ENCODE measurements at regions not wholly inside any gene's neighbourhood (a gene's known extent, or its start where the extent isn't known, plus 50 kb on each side); places are given as distances from the start of the nearest gene placed in this dataset.

DNA sequence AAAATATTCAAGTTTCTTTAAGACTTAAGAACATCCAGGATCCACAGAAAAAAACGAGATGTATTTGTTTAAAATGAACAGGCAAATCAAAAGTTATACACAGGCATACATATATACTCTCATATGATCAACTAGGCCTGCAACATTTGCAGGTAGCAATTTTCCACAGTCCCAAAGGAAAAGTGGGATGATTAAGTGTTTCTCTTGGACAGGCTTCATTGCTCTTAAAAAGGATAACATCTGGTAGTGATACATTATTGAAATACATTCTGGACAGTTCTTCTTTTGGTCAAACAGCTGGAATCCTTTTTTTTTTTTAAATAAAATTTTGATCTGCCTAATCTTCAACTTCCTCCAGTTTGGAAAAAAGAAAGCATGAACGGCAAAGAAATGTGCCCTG is 114.8 kb upstream of the TDRD3 start:
- H3K4me3 ChIP-seq (ENCODE audit: low read depth, low read length), result no peak overlapping the region
- TF ChIP-seq CTCF (conservative IDR thresholded peaks at IDR 0.05; ENCODE audit: low read depth, low read length), result no peak
- no peak for DNase-seq (ENCODE audit: low read depth)

DNA sequence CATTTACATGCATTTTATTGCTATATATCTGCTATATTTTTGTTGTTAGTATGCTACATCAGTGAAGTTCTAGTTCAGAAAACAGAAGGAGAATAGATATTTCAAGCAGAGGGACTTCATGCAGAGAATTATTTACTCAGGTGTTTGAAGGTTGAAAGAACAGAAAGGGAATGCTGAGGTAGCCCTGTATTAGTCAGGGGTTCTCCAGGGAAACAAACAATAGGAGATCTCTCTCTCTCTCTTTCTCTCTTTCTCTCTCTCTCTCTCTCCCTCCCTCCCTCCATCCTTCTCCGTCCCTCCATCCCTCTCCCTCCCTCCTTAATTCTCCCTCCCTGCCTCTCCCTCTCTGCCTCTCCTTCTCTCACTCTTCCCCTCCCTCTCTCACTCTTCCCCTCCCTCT is 114.3 kb upstream of the TDRD3 start:
- no peak for TF ChIP-seq CTCF (conservative IDR thresholded peaks at IDR 0.05; ENCODE audit: low read depth, low read length)
- no peak overlapping the region for H3K4me3 ChIP-seq (ENCODE audit: low read depth, low read length)
- no peak for DNase-seq (ENCODE audit: low read depth)

GRCh38 chr13:60286707-60287106 is 110.3 kb upstream of the TDRD3 start:
- no peak for TF ChIP-seq CTCF (conservative IDR thresholded peaks at IDR 0.05; ENCODE audit: low read depth, low read length)
- H3K4me3 ChIP-seq (ENCODE audit: low read depth, low read length), result no peak overlapping the region
- DNase-seq (ENCODE audit: low read depth), result no peak

- no peak overlapping the region for H3K4me3 ChIP-seq (ENCODE audit: low read depth, low read length)
- no peak for TF ChIP-seq CTCF (conservative IDR thresholded peaks at IDR 0.05; ENCODE audit: low read depth, low read length)
- no peak for DNase-seq (ENCODE audit: low read depth)
Measured at GRCh38 chr13:60288569-60288968, 108.5 kb upstream of the TDRD3 start.

GRCh38 chr13:60303166-60303565 is 93.9 kb upstream of the TDRD3 start:
- TF ChIP-seq CTCF (conservative IDR thresholded peaks at IDR 0.05; ENCODE audit: low read depth, low read length), result no peak
- no peak for DNase-seq (ENCODE audit: low read depth)
- H3K4me3 ChIP-seq (ENCODE audit: low read depth, low read length), result no peak overlapping the region

DNA sequence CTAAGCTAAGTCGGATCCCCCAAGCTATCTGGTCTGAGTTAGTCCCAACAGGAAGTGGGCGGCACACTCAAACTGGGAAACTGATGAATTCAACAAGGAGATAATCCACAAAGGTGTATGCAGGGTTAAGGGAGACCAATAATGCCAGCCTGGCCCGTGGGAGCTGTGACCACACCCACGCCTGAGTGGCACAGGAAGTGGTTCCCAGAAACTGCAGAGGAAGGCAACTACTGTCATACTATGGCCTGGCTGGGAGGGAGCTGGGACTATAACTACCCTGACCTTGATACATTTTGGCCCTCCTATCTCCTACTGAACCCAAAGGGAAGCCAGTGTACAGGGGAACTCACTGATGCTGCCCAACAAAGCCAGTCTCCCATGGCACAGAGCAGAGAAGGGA is 85.5 kb upstream of the TDRD3 start:
- TF ChIP-seq CTCF (conservative IDR thresholded peaks at IDR 0.05; ENCODE audit: low read depth, low read length), result no peak
- DNase-seq (ENCODE audit: low read depth), result no peak

GRCh38 chr13:60312851-60313505 is 84.0 kb upstream of the TDRD3 start:
- TF ChIP-seq CTCF (conservative IDR thresholded peaks at IDR 0.05; ENCODE audit: low read depth, low read length), result no peak
- DNase-seq (ENCODE audit: low read depth), result peak; percentile 10
- no peak overlapping the region for H3K4me3 ChIP-seq (ENCODE audit: low read depth, low read length)

More for the DNA sequence above, 85.5 kb upstream of the TDRD3 start:
- no peak overlapping the region for H3K4me3 ChIP-seq (ENCODE audit: low read depth, low read length)

All from epithelial cell of proximal tubule (primary cell).